DMS79 treated with DMSO at 0.1 percent for 48 hours (cell line): ENCODE measurements at regions not wholly inside any gene's neighbourhood (a gene's known extent, or its start where the extent isn't known, plus 50 kb on each side); places are given as distances from the start of the nearest gene placed in this dataset.
"Not testable (repeated sequence)": the region's sequence is repeated elsewhere in the genome, so short reads cannot be mapped to it uniquely, and the experiment has no call there.

Source experiments
- DNase-seq: peaks from one replicate; lab custom pipeline; 2025; lab: John Stamatoyannopoulos, UW

GRCh38 chr9:20238921-20239320, 383.4 kb downstream of the MLLT3 start:
- DNase-seq = no peak

GRCh38 chr9:20237686-20238085, 384.6 kb downstream of the MLLT3 start:
- DNase-seq = no peak

- no peak for DNase-seq
These were observed 385.6 kb downstream of the MLLT3 start for GRCh38 chr9:20236676-20237075.

GRCh38 chr9:20235206-20235605, 387.1 kb downstream of the MLLT3 start:
- DNase-seq = not testable (repeated sequence)

GRCh38 chr9:20228096-20228495, 394.2 kb downstream of the MLLT3 start:
- DNase-seq = no peak

DNA sequence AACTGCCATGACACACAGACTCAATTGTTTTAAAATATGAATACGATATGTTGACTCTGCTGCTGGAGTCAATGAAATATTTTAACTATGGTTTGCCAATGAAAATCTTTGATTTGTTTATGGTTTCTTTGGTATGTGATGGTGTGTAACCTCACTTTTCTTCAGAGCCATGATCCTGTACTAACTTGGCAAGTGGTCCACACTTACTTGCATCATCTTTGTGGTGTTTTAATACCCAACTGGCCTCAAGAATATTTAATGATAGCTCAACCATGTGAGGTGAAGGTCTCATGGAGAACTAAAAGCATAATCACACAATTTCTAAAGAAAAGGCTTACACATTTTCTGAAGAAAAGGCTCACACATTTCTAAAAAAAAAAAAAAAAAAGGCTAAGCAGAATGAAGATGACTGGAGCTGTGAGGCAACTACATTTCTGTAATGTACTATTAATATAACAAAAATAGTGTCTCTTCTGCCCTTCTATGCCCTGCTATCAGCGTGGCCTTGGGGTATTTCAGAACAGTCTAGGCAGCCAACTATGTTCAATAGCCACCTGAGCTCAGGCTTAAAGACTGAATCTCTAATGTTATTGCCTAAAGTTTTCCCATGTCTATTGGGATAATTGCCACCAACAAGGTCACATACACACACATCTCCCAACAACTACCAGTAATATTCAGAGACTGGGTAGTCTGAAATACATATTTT, 395.0 kb downstream of the MLLT3 start:
- no peak for DNase-seq

GRCh38 chr9:20226345-20226744, 396.0 kb downstream of the MLLT3 start:
- DNase-seq = no peak

- no peak for DNase-seq
These were observed 396.5 kb downstream of the MLLT3 start for GRCh38 chr9:20225826-20226225.

DNA sequence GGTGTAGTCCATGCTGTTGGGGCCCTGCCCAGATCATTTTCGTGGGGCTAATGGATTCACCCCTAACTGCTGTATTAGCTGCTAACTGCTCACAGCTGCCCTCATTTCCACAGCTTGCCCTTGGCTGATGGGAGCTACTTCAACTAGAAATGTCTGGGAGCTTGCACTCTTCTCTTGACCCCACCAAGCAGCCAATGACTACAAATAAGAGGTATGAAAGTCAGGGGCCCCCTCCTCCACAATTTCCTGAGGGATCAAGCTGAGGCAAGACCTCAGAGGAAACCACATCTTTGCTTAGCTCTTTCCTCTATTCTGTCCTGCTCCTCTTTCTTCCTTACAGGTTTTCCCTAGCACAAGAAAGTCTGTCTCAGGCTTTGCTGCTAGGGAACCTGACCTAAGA, 397.5 kb downstream of the MLLT3 start:
- no peak for DNase-seq

- DNase-seq = no peak
These were observed 402.0 kb downstream of the MLLT3 start for GRCh38 chr9:20220286-20220685.

DNA sequence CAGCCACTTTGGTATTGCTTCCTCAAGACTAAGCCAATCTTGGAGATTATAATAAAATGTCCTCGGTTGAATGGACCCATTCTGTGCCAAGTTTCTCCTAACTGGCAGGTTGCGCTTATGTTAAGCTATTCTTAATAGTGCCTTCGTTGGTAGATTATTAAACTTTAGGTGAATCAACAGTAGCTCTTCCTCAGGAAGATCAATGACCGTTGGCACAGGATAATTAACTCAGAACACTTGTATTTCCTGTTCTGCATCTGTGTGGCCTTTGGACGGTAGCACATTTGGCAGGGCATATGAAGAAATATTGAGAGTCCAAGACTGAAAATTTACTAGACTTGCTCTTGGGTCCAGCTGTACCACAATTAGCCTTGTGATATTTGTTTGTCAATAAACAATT, 402.9 kb downstream of the MLLT3 start:
- no peak for DNase-seq

DNA sequence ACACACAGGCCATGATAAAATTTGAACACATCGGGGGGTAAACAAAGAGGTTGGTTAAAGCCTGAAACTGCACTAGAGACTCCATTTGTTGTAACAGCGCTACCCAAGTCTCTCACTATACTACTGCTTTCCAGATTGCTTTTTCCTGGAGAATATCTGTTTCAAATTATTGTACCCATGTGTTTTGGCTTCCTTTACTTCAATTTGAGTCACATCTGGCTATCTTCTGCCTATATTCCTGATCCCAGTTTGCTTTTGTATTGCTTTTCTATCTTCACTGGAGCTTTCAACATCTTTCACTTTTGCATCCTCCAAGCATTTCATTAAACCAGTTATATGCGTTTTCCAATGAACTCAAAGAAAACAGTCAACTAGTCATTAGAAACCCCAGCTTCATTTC, 404.7 kb downstream of the MLLT3 start:
- no peak for DNase-seq

DNA sequence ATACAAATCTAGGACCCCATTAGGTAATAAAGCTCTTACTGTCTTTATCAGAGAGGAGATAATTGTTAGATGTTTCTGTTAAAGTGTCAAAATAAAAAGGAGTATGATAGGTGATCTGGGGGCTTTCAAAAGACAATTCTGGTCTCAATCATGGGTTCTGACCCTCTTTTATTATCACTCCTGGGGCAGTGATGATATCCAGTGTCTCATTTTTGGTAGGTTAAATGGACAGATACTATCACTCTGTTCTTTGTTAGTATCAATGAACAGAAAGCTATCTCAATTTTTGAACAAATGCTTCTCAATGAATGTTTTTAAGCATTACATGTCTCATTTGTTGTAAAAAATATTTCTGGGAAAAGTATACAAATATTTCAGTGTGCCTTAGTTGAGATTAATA, 405.9 kb downstream of the MLLT3 start:
- no peak for DNase-seq

DNA sequence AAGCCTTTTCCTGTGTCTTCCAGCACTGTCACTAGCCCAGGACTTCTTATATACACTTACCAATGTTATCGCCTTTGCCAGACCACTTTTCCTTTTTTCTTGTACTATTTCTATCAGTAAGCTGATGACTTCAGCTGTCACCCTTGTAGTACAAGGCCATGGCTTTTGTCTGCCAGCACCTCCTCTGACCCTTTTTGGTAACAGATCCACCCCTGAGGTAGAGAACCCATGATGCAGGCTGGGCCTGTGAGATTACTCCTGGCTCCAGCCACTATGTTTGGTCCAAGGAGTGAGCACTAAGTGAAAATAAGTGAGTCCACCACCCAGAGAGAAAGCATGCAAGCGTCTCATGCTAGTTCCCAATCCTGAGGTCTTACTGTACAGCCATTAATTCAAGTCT, 406.7 kb downstream of the MLLT3 start:
- no peak for DNase-seq

DNA sequence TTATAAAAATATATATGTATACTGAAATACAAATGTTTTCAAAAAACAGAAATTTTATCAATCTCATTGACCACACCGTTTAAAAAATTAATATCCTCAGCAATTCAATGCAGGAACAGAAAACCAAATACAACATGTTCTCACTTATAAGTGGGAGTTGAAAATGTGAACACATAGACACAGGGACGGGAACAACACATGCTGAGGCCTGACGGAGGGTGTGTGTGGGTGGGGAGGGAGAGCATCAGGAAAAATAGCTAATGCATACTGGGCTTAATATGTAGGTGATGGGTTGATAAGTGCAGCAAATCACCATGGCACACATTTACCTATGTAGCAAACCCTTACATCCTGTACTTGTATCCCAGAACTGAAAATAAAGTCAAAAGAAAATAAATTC, 409.5 kb downstream of the MLLT3 start:
- no peak for DNase-seq

DNA sequence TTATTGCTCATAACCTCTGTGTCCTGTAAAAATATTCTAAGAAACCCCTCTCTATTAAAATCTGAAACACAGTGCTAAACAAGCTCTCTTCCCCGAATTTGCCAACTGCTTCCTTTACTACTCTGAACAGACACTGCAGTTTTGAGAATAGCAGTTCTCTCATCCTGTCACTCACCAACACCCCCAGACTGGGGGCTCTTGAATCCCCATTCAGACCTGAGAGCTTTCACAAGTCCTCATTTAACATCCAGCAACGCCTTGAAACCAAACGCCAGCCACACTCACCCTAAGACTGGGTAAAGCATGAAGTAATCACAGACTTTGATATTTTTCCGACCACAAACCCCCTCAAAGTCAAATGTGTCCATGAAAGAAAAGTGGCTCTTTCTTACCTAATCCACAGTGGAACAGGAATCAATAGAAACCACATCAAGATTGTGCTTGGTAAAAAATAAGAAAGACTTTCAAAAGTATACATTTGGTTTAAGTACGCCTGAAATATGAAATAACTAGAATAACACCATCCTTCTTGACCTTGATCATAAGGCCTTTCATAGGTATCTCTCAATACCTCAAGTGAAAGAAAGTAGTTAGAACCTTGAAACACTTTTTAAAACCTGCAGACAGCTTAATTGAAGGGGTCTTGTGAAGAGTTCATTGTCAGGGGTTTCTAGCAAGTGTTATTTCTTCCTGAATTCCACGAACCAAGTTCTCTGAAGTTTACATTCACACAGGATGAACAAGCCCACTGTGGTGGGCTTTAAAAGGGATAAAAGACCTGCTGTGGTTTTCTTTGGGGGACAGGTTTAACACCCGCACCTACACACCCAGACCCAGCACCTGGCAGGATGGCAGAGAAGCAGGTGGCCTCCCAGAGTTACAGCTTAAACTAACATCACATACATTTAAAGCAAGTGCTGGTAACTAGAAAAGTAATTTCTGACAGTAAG, 412.6 kb downstream of the MLLT3 start:
- DNase-seq = no peak

- DNase-seq = no peak
These were observed 413.3 kb downstream of the MLLT3 start for GRCh38 chr9:20208961-20209371.

- DNase-seq = no peak
These were observed 414.1 kb downstream of the MLLT3 start for GRCh38 chr9:20208226-20208625.

GRCh38 chr9:20207176-20207575, 415.1 kb downstream of the MLLT3 start:
- no peak for DNase-seq

- DNase-seq = no peak
These were observed 416.5 kb downstream of the MLLT3 start for GRCh38 chr9:20205821-20206220.

GRCh38 chr9:20200991-20201431, 412.2 kb upstream of the SLC24A2 start:
- no peak for DNase-seq

- no peak for DNase-seq
These were observed 411.7 kb upstream of the SLC24A2 start for GRCh38 chr9:20200581-20200980.

GRCh38 chr9:20199111-20199510, 410.3 kb upstream of the SLC24A2 start:
- DNase-seq = no peak
